Osteocyte (in vitro differentiated cells): ENCODE measurements at regions not wholly inside any gene's neighbourhood (a gene's known extent, or its start where the extent isn't known, plus 50 kb on each side); places are given as distances from the start of the nearest gene placed in this dataset.
"Not testable (repeated sequence)": the region's sequence is repeated elsewhere in the genome, so short reads cannot be mapped to it uniquely, and the experiment has no call there.

ENCODE experiments used
- DNase-seq: peaks from one replicate; pipeline ENCODE4 v3.0.0; 2021; ENCODE audit warnings: mixed read lengths; ENCODE audit not compliant: unreplicated experiment; ENCODE audit errors: extremely low spot score
- H3K27ac Mint-ChIP-seq: one replicate; pipeline ENCODE4 v1.8.0; 2021; ENCODE audit warnings: mild to moderate bottlenecking, mixed read lengths; ENCODE audit not compliant: unreplicated experiment
- H3K27me3 Mint-ChIP-seq: one replicate; pipeline ENCODE4 v1.8.0; 2021; ENCODE audit warnings: mixed read lengths; ENCODE audit not compliant: unreplicated experiment
- H3K36me3 Mint-ChIP-seq: one replicate; pipeline ENCODE4 v1.8.0; 2021; ENCODE audit warnings: mixed read lengths; ENCODE audit not compliant: unreplicated experiment
- H3K4me1 Mint-ChIP-seq: one replicate; pipeline ENCODE4 v1.8.0; 2021; ENCODE audit warnings: mixed read lengths; ENCODE audit not compliant: unreplicated experiment
- H3K4me3 Mint-ChIP-seq: one replicate; pipeline ENCODE4 v1.8.0; 2021; ENCODE audit warnings: mild to moderate bottlenecking, moderate library complexity, mixed read lengths; ENCODE audit not compliant: unreplicated experiment
- H3K9me3 Mint-ChIP-seq: one replicate; pipeline ENCODE4 v1.8.0; 2021; ENCODE audit warnings: mixed read lengths; ENCODE audit not compliant: unreplicated experiment
- TF ChIP-seq, protein P1 (sequence below): fragments of 200-600 bp; sonication (generic); IDR thresholded peaks from 2 replicates; pipeline ENCODE4 v1.5.0; 2021; ENCODE audit warnings: antibody characterized with exemption, mild to moderate bottlenecking, moderate library complexity

DNA sequence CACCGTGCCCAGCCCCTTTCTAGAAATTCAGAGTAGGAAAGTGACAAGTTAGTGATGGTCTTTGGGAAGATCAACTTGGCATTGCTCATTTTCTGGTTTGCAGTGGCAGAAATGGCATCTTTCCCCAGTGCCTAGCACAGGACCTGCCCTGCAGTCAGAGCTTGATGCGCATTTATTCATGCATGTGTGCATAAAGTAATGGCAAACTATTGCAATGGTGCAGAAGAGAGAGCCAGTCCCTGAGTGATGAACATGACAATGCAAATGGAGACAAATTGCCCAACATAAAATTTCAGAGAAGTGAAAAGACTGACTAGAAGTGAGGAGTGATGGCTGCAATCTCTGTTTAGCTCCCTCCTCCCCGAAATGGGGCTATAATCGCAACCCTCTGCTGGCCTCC lies 268.2 kb downstream of the CCSER2 start:
- TF ChIP-seq, protein P1, sequence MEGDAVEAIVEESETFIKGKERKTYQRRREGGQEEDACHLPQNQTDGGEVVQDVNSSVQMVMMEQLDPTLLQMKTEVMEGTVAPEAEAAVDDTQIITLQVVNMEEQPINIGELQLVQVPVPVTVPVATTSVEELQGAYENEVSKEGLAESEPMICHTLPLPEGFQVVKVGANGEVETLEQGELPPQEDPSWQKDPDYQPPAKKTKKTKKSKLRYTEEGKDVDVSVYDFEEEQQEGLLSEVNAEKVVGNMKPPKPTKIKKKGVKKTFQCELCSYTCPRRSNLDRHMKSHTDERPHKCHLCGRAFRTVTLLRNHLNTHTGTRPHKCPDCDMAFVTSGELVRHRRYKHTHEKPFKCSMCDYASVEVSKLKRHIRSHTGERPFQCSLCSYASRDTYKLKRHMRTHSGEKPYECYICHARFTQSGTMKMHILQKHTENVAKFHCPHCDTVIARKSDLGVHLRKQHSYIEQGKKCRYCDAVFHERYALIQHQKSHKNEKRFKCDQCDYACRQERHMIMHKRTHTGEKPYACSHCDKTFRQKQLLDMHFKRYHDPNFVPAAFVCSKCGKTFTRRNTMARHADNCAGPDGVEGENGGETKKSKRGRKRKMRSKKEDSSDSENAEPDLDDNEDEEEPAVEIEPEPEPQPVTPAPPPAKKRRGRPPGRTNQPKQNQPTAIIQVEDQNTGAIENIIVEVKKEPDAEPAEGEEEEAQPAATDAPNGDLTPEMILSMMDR: no peak
- H3K9me3 Mint-ChIP-seq: peaks cover 4% of the 10 kb centered on the region
- no peaks in the 10 kb centered on the region for H3K27me3 Mint-ChIP-seq
- no peak for DNase-seq
- H3K4me1 Mint-ChIP-seq: no peaks in the 10 kb centered on the region
- H3K36me3 Mint-ChIP-seq: no peaks in the 10 kb centered on the region
- H3K27ac Mint-ChIP-seq: no peak overlapping the region
- H3K4me3 Mint-ChIP-seq: no peak overlapping the region

DNA sequence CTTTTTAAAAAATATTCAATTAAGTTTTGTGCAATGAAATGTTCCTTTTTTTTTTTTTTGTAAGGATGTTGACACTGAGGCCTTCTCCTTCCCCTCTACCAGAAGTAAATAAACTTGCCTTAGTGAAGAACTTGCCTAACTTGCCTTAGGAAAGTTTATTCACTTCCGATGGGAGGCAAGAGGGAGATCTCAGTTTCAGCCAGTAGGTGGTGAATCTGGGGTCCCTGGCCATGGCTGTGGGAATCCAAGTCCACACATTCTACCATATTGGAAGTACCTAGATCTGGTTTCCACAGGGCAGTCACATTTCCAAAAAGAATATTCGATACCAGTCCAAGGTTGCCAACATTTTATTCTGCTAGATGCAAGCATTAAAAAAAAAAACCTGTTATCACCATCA lies 270.9 kb downstream of the CCSER2 start:
- DNase-seq: peak; percentile 21

DNA sequence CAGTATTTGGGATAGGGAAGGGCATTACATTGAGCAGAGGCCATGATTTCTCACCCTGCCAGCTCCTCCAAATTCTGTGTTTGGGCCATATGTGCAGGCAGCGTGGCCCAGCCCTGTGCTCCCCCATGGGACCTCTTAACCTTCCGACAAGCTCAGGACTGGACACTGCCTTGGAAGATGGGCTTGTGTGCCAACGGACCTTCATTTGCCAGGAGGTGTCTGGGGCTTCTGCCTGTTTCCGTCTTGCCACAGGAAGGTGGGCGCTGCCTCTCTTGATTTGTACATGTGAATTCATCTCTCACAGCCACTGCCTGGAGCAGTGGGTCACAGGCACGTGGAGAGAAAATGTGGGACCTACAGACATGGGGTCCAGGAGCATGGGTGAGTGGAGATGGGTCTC lies 272.6 kb downstream of the CCSER2 start:
- no peaks in the 10 kb centered on the region for H3K36me3 Mint-ChIP-seq
- H3K27ac Mint-ChIP-seq: no peak overlapping the region
- no peaks in the 10 kb centered on the region for H3K4me1 Mint-ChIP-seq
- DNase-seq: peak; percentile 80
- TF ChIP-seq, protein P1: no peak
- H3K27me3 Mint-ChIP-seq: peaks cover 7% of the 10 kb centered on the region
- peaks cover 4% of the 10 kb centered on the region for H3K9me3 Mint-ChIP-seq
- no peak overlapping the region for H3K4me3 Mint-ChIP-seq

More for the DNA sequence above, 270.9 kb downstream of the CCSER2 start:
- H3K27ac Mint-ChIP-seq: no peak overlapping the region
- no peak overlapping the region for H3K4me3 Mint-ChIP-seq
- H3K9me3 Mint-ChIP-seq: peaks cover 4% of the 10 kb centered on the region
- TF ChIP-seq, protein P1: no peak
- H3K4me1 Mint-ChIP-seq: no peaks in the 10 kb centered on the region
- peaks cover 4% of the 10 kb centered on the region for H3K27me3 Mint-ChIP-seq
- H3K36me3 Mint-ChIP-seq: no peaks in the 10 kb centered on the region

DNA sequence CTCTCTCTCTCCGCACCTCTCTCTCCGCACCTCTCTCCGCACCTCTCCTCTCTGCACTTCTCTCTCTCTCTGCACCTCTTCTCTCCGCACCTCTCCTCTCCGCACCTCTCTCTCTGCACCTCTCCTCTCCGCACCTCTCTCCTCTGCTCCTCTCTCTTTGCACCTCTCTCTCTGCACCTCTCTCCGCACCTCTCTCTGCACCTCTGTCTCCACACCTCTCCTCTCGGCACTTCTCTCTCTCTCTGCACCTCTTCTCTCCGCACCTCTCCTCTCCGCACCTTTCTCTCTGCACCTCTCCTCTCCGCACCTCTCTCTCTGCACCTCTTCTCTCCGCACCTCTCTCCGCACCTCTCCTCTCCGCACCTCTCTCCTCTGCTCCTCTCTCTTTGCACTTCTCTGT lies 274.2 kb downstream of the CCSER2 start:
- not testable (repeated sequence) for H3K4me3 Mint-ChIP-seq, H3K36me3 Mint-ChIP-seq, DNase-seq, H3K9me3 Mint-ChIP-seq, H3K27ac Mint-ChIP-seq, H3K4me1 Mint-ChIP-seq
- H3K27me3 Mint-ChIP-seq: peaks cover 10% of the 10 kb centered on the region

DNA sequence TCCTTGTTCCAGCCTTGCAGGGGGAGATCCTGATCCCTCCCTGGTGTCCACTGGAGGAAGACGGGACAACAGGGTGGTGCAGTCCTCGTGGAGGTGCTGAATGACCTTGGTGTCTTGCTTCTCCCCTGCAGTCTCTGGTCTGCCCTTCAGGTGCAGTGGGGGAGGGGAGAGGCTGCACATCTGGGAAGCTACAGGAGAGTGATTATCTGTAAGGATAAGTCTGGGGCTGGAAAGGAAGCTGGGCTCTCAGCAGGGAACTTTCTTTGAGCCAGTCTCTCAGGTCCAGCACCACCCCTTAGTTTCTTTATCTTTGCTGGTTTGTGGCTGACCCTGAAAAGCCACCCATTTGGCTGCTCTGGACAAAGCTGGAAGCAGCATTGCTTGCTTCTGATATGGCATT lies 275.6 kb downstream of the CCSER2 start:
- H3K27ac Mint-ChIP-seq: no peak overlapping the region
- no peaks in the 10 kb centered on the region for H3K9me3 Mint-ChIP-seq
- no peak for DNase-seq
- H3K4me1 Mint-ChIP-seq: no peaks in the 10 kb centered on the region
- TF ChIP-seq, protein P1: no peak
- peaks cover 10% of the 10 kb centered on the region for H3K27me3 Mint-ChIP-seq
- H3K36me3 Mint-ChIP-seq: no peaks in the 10 kb centered on the region
- H3K4me3 Mint-ChIP-seq: no peak overlapping the region

DNA sequence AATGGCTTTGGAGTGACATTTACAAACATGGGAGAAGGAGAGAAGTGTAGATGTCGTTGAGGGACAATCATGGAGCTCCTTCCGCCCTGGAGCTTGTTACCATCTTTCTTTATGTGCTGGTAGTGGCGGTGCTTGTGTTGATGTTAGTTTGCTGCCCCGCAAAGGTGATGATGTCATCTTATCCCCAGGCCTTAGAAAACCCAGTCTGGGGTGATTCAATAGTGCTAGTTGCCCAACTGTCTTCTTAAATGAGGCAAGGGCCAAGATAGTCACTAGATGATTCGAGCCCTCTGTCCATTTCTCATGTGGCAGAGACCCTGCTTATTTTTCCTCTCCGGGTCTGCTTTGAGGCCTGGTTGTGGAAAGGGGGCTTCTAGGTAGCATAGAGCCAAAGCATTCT lies 277.4 kb downstream of the CCSER2 start:
- H3K4me3 Mint-ChIP-seq: no peak overlapping the region
- TF ChIP-seq, protein P1: no peak
- no peaks in the 10 kb centered on the region for H3K9me3 Mint-ChIP-seq
- peaks cover 14% of the 10 kb centered on the region for H3K27me3 Mint-ChIP-seq
- DNase-seq: no peak
- H3K4me1 Mint-ChIP-seq: no peaks in the 10 kb centered on the region
- no peak overlapping the region for H3K27ac Mint-ChIP-seq
- H3K36me3 Mint-ChIP-seq: no peaks in the 10 kb centered on the region
